HCT116 (cell line): ENCODE measurements at regions not wholly inside any gene's neighbourhood (a gene's known extent, or its start where the extent isn't known, plus 50 kb on each side); places are given as distances from the start of the nearest gene placed in this dataset.

ENCODE experiments used
- ATAC-seq: fragments of 200-7000 bp; cut with Tn5 transposase; 2 replicates; pipeline ENCODE4 v1.9.1; 2020; ENCODE audit warnings: mild to moderate bottlenecking, moderate library complexity
- BruUV-seq: library from RNA; stranded (reverse); fragments of 400-500 nt; replicated peaks from 2 replicates; lab custom pipeline; 2021; lab: Mats Ljungman, UMichigan
- CTCF ChIA-PET: fragments of 300-600 bp; sonication (Branson Sonifier 250); formaldehyde crosslinking; loops from one replicate; lab custom pipeline; 2021; ENCODE audit warnings: antibody characterized with exemption; lab: Charles Lee
- POLR2A ChIA-PET: fragments of 300-600, 350-600 bp; sonication (Branson Sonifier 250); formaldehyde crosslinking; loops from one replicate; lab custom pipeline; 2021; ENCODE audit warnings: antibody characterized with exemption; lab: Charles Lee
- RAD21 ChIA-PET, 2 experiments: fragments of 300-600 bp; sonication (Branson Sonifier 250); formaldehyde crosslinking; loops; one replicate each; lab custom pipeline; 2023; ENCODE audit warnings: low total read pairs in 2 of 2; ENCODE audit not compliant: uncharacterized antibody in 2 of 2, unreplicated experiment in 2 of 2, low non-redundant PET in 1 of 2; lab: Charles Lee
- DNase-seq: peaks from one replicate; pipeline ENCODE4 v3.0.0-alpha.2; 2010; ENCODE audit warnings: low read depth, low spot score
- H2AFZ ChIP-seq: fragments of 200-600 bp; shearing (Covaris generic), sonication (generic); 2 replicates; pipeline ENCODE4 v1.6.1; 2017; ENCODE audit warnings: low read depth, mixed run types, mixed read lengths, antibody characterized with exemption, low read length; ENCODE audit not compliant: poor library complexity, severe bottlenecking
- H3K27ac ChIP-seq: 2 replicates; pipeline ENCODE4 v1.5.1; 2012; ENCODE audit warnings: low read depth, low read length
- H3K27me3 ChIP-seq: fragments of 200-600 bp; sonication (generic); 2 replicates; pipeline ENCODE4 v1.6.1; 2016; ENCODE audit warnings: mixed run types, low read length, mixed read lengths; ENCODE audit not compliant: insufficient read depth
- H3K36me3 ChIP-seq, 2 experiments: fragments of 200-500 bp in 1 of 2; fragments of 200-600 bp in 1 of 2; sonication (Bioruptor generic) in 1 of 2; sonication (generic) in 1 of 2; 2 replicates each; pipeline versions ENCODE4 v1.5.1 to v1.6.1; 2014 to 2016; ENCODE audit warnings: low read length in 2 of 2, inconsistent platforms in 1 of 2, mixed read lengths in 1 of 2, mixed run types in 1 of 2; ENCODE audit not compliant: insufficient read depth in 2 of 2, control insufficient read depth in 1 of 2
- H3K4me1 ChIP-seq, 2 experiments: fragments of 200-600 bp in 1 of 2; sonication (generic) in 1 of 2; 2 replicates each; pipeline versions ENCODE4 v1.5.1 to v1.6.1; 2012 to 2017; ENCODE audit warnings: low read length in 2 of 2, inconsistent platforms in 1 of 2, mild to moderate bottlenecking in 1 of 2, mixed read lengths in 1 of 2, mixed run types in 1 of 2, moderate library complexity in 1 of 2; ENCODE audit not compliant: insufficient read depth in 2 of 2, control insufficient read depth in 1 of 2
- H3K4me2 ChIP-seq: fragments of 200-600 bp; sonication (generic); 2 replicates; pipeline ENCODE4 v1.6.1; 2017; ENCODE audit warnings: mixed run types, low read length, mixed read lengths
- H3K4me3 ChIP-seq, 2 experiments: fragments of 200-600 bp in 1 of 2; sonication (generic) in 1 of 2; replicated peaks in 1 of 2; 2 replicates each; pipeline ENCODE4 v1.5.1; 2011 to 2016; ENCODE audit warnings: low read length in 2 of 2, control low read depth in 1 of 2, low read depth in 1 of 2, mild to moderate bottlenecking in 1 of 2, mixed read lengths in 1 of 2, mixed run types in 1 of 2
- H3K79me2 ChIP-seq: fragments of 200-600 bp; sonication (generic); 2 replicates; pipeline ENCODE4 v1.6.1; 2017; ENCODE audit warnings: mild to moderate bottlenecking, mixed run types, low read length, moderate library complexity, mixed read lengths; ENCODE audit not compliant: insufficient read depth
- H3K9ac ChIP-seq: fragments of 200-600 bp; sonication (generic); 2 replicates; pipeline ENCODE4 v1.6.1; 2016; ENCODE audit warnings: low read length, mixed read lengths
- H3K9me2 ChIP-seq: fragments of 200-600 bp; sonication (generic), shearing (Covaris generic); 2 replicates; pipeline ENCODE4 v1.6.1; 2017; ENCODE audit warnings: mixed run types, mild to moderate bottlenecking, moderate library complexity; ENCODE audit not compliant: insufficient read depth
- H3K9me3 ChIP-seq, 2 experiments: fragments of 200-500 bp in 1 of 2; fragments of 200-600 bp in 1 of 2; sonication (Bioruptor generic) in 1 of 2; sonication (generic) in 1 of 2; 2 replicates each; pipeline ENCODE4 v1.6.1; 2014 to 2017; ENCODE audit warnings: low read length in 2 of 2, mixed read lengths in 2 of 2, inconsistent platforms in 1 of 2, low read depth in 1 of 2, mild to moderate bottlenecking in 1 of 2, mixed run types in 1 of 2, moderate library complexity in 1 of 2; ENCODE audit not compliant: control insufficient read depth in 1 of 2, insufficient read depth in 1 of 2
- H4K20me1 ChIP-seq: fragments of 200-600 bp; sonication (generic), shearing (Covaris generic); 2 replicates; pipeline ENCODE4 v1.6.1; 2017; ENCODE audit warnings: mixed run types, mild to moderate bottlenecking, moderate library complexity; ENCODE audit not compliant: insufficient read depth
- ATF3 ChIP-seq: IDR thresholded peaks from 2 replicates; pipeline ENCODE4 v1.6.1; 2012
- ELF1 ChIP-seq: IDR thresholded peaks from 2 replicates; pipeline ENCODE4 v1.6.1; 2012; ENCODE audit warnings: low read depth, borderline replicate concordance
- RAD21 ChIP-seq: IDR thresholded peaks from 2 replicates; pipeline ENCODE4 v1.6.1; 2012; ENCODE audit warnings: low read depth, mild to moderate bottlenecking
- SIN3A ChIP-seq: IDR thresholded peaks from 2 replicates; pipeline ENCODE4 v1.6.1; 2012; ENCODE audit warnings: low read depth
- ZNF274 ChIP-seq: fragments of 200-500 bp; sonication (Bioruptor generic); IDR thresholded peaks from 2 replicates; pipeline ENCODE4 v1.6.1; 2014; ENCODE audit warnings: mild to moderate bottlenecking, low read depth, low read length, inconsistent platforms
- intact Hi-C: fragments of 100-400 bp; cut with micrococcal nuclease; formaldehyde crosslinking; loops from 2 replicates; pipeline ENCODE4 v1.10.0; 2022
- TF ChIP-seq, protein P1 (sequence below): IDR thresholded peaks from 2 replicates; pipeline ENCODE4 v1.6.1; 2012

DNA sequence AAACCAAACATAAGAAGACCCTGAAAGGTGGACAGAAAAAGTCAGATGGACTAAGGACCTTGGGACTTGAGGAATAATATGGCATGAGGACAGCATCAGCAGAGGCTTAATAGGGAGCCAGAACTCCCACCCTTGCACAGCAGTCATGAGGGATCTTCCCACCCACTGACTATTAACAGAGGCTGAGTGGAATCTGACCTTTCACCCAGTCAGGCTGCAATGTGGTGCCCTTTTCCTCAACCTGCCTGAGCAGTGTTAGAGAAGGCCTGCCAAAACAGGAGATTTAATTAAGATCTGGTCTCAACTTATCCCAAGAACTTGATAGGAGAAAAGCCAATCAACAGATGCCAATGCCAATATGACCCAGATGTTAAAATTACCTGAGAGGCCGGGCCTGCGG, 481.9 kb downstream of the KDM4C start:
- DNase-seq (no peak), ATAC-seq (no peak)
- no peak overlapping the region for H3K9ac ChIP-seq
- H3K27ac ChIP-seq, result no peak overlapping the region
- intact Hi-C loops, result loop anchor here (10.0 kb wide), 3 partner anchors 65 to 405 kb away; no protein-coding TSS in a partner anchor
- H3K27me3 ChIP-seq, result no peaks in the 10 kb centered on the region
- H3K4me3 ChIP-seq, result no peak overlapping the region
- POLR2A ChIA-PET, result no interaction called here
- no peaks in the 10 kb centered on the region for H3K36me3 ChIP-seq
- no peaks in the 10 kb centered on the region for H3K79me2 ChIP-seq
- no peaks in the 10 kb centered on the region for H3K9me3 ChIP-seq
- no peaks in the 10 kb centered on the region for H3K9me2 ChIP-seq
- H2AFZ ChIP-seq, result no peak overlapping the region
- TF ChIP-seq ATF3, result no peak
- TF ChIP-seq, protein P1, sequence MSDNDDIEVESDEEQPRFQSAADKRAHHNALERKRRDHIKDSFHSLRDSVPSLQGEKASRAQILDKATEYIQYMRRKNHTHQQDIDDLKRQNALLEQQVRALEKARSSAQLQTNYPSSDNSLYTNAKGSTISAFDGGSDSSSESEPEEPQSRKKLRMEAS, result no peak
- no peak for TF ChIP-seq ELF1
- no peak for TF ChIP-seq ZNF274
- no peak for TF ChIP-seq RAD21
- H3K4me2 ChIP-seq, result no peak overlapping the region
- no TSS peak for BruUV-seq
- H3K4me1 ChIP-seq, result no peaks in the 10 kb centered on the region
- no peaks in the 10 kb centered on the region for H4K20me1 ChIP-seq
- RAD21 ChIA-PET, result no interaction called here
- CTCF ChIA-PET, result no interaction called here

- H3K79me2 ChIP-seq, result no peaks in the 10 kb centered on the region
- ATAC-seq, result no peak
- intact Hi-C loops, result loop anchor here (10.0 kb wide), 3 partner anchors 63 to 403 kb away; no protein-coding TSS in a partner anchor
- H3K27me3 ChIP-seq, result no peaks in the 10 kb centered on the region
- H3K4me1 ChIP-seq, result no peaks in the 10 kb centered on the region
- no peaks in the 10 kb centered on the region for H3K36me3 ChIP-seq
- H3K27ac ChIP-seq, result no peak overlapping the region
- H2AFZ ChIP-seq, result no peak overlapping the region
- TF ChIP-seq SIN3A, result no peak
- ChIA-PET POLR2A (no interaction called here), CTCF (no interaction called here), RAD21 (no interaction called here)
- no peaks in the 10 kb centered on the region for H3K9me2 ChIP-seq
- H3K4me3 ChIP-seq, result no peak overlapping the region
- no TSS peak for BruUV-seq
- no peak for DNase-seq
- H4K20me1 ChIP-seq, result no peaks in the 10 kb centered on the region
- no peak overlapping the region for H3K9ac ChIP-seq
- no peaks in the 10 kb centered on the region for H3K9me3 ChIP-seq
- H3K4me2 ChIP-seq, result no peak overlapping the region
Measured at GRCh38 chr9:7238247-7238637, 480.5 kb downstream of the KDM4C start.
